WTC11 (cell line): ENCODE measurements at regions not wholly inside any gene's neighbourhood (a gene's known extent, or its start where the extent isn't known, plus 50 kb on each side); places are given as distances from the start of the nearest gene placed in this dataset.

Experiments
- ATAC-seq: fragments of 200-7000 bp; cut with Tn5 transposase; 2 replicates; pipeline ENCODE4 v1.10.0; 2021; ENCODE audit warnings: mild to moderate bottlenecking, moderate library complexity
- CTCF ChIA-PET: fragments of 300-600 bp; sonication (Branson Sonifier 250); formaldehyde crosslinking; loops from one replicate; lab custom pipeline; 2021; ENCODE audit warnings: antibody characterized with exemption; lab: Charles Lee
- POLR2A ChIA-PET: fragments of 350-600 bp; sonication (Branson Sonifier 250); formaldehyde crosslinking; loops from one replicate; lab custom pipeline; 2021; ENCODE audit warnings: antibody characterized with exemption; lab: Charles Lee
- DNase-seq: peaks from one replicate; pipeline ENCODE4 v3.0.0; 2021; ENCODE audit warnings: low spot score
- H3K27ac Mint-ChIP-seq: 2 replicates; pipeline ENCODE4 v1.8.0; 2021; ENCODE audit warnings: mixed read lengths
- H3K27me3 Mint-ChIP-seq: 2 replicates; pipeline ENCODE4 v1.8.0; 2021; ENCODE audit warnings: low read depth, mild to moderate bottlenecking, moderate library complexity, mixed read lengths
- H3K36me3 Mint-ChIP-seq: 2 replicates; pipeline ENCODE4 v1.8.0; 2021; ENCODE audit warnings: mixed read lengths
- H3K4me1 Mint-ChIP-seq: 2 replicates; pipeline ENCODE4 v1.8.0; 2022; ENCODE audit warnings: mixed read lengths
- H3K4me3 Mint-ChIP-seq: 2 replicates; pipeline ENCODE4 v1.8.0; 2021; ENCODE audit warnings: mild to moderate bottlenecking, moderate library complexity, mixed read lengths
- H3K9me3 Mint-ChIP-seq: 2 replicates; pipeline ENCODE4 v1.8.0; 2021; ENCODE audit warnings: mixed read lengths
- ELF4 ChIP-seq: sonication (generic); formaldehyde crosslinking; IDR thresholded peaks from 2 replicates; pipeline ENCODE4 v1.8.1; 2022; ENCODE audit warnings: low read depth, mild to moderate bottlenecking, moderate library complexity, missing genetic modification reagents
- FOXK1 ChIP-seq: sonication (generic); formaldehyde crosslinking; IDR thresholded peaks from 2 replicates; pipeline ENCODE4 v1.8.0; 2022; ENCODE audit warnings: mild to moderate bottlenecking, moderate library complexity, missing genetic modification reagents
- NFE2L1 ChIP-seq: sonication (generic); formaldehyde crosslinking; IDR thresholded peaks from 2 replicates; pipeline ENCODE4 v1.8.1; 2023; ENCODE audit warnings: missing genetic modification reagents
- SMAD3 ChIP-seq: sonication (generic); formaldehyde crosslinking; IDR thresholded peaks from 2 replicates; pipeline ENCODE4 v1.8.0; 2022; ENCODE audit warnings: missing genetic modification reagents, mild to moderate bottlenecking, borderline replicate concordance
- TCF7 ChIP-seq: sonication (generic); formaldehyde crosslinking; IDR thresholded peaks from 2 replicates; pipeline ENCODE4 v1.8.0; 2022; ENCODE audit warnings: mild to moderate bottlenecking, low read depth, missing genetic modification reagents, moderate library complexity
- TEAD1 ChIP-seq: sonication (generic); formaldehyde crosslinking; IDR thresholded peaks from 2 replicates; pipeline ENCODE4 v1.8.0; 2022; ENCODE audit warnings: mild to moderate bottlenecking, missing genetic modification reagents
- ZNF219 ChIP-seq: sonication (generic); formaldehyde crosslinking; IDR thresholded peaks from 2 replicates; pipeline ENCODE4 v1.8.0; 2023; ENCODE audit warnings: missing genetic modification reagents, mild to moderate bottlenecking, borderline replicate concordance
- ZNF263 ChIP-seq: sonication (generic); formaldehyde crosslinking; IDR thresholded peaks from 2 replicates; pipeline ENCODE4 v1.8.1; 2022; ENCODE audit warnings: low read depth, mild to moderate bottlenecking, moderate library complexity, missing genetic modification reagents
- ZNF396 ChIP-seq: fragments of 250-450 bp; sonication (Bioruptor Pico); IDR thresholded peaks from 2 replicates; pipeline ENCODE4 v1.8.0; 2021; ENCODE audit warnings: mild to moderate bottlenecking, moderate library complexity, borderline replicate concordance
- TF ChIP-seq, protein P1 (sequence below): sonication (generic); formaldehyde crosslinking; conservative IDR thresholded peaks from 2 replicates; pipeline ENCODE4 v1.8.1; 2022; ENCODE audit warnings: mild to moderate bottlenecking, missing genetic modification reagents
- TF ChIP-seq, protein P2 (sequence below): sonication (generic); formaldehyde crosslinking; IDR thresholded peaks from 2 replicates; pipeline ENCODE4 v1.8.1; 2022; ENCODE audit warnings: low read depth, mild to moderate bottlenecking, moderate library complexity, missing genetic modification reagents, borderline replicate concordance
- TF ChIP-seq, protein P3 (sequence below): sonication (generic); formaldehyde crosslinking; IDR thresholded peaks from 2 replicates; pipeline ENCODE4 v1.8.0; 2023; ENCODE audit warnings: mild to moderate bottlenecking, missing genetic modification reagents
- TF ChIP-seq, protein P4 (sequence below): sonication (generic); formaldehyde crosslinking; IDR thresholded peaks from 2 replicates; pipeline ENCODE4 v1.8.1; 2023; ENCODE audit warnings: mild to moderate bottlenecking, missing genetic modification reagents, moderate library complexity
- TF ChIP-seq, protein P5 (sequence below): sonication (generic); formaldehyde crosslinking; IDR thresholded peaks from 2 replicates; pipeline ENCODE4 v1.8.1; 2022; ENCODE audit warnings: mild to moderate bottlenecking, missing genetic modification reagents, moderate library complexity, borderline replicate concordance
- TF ChIP-seq, protein P6 (sequence below): fragments of 250-450 bp; sonication (Bioruptor Pico); IDR thresholded peaks from 2 replicates; pipeline ENCODE4 v1.9.0; 2021; ENCODE audit warnings: mild to moderate bottlenecking, borderline replicate concordance

DNA sequence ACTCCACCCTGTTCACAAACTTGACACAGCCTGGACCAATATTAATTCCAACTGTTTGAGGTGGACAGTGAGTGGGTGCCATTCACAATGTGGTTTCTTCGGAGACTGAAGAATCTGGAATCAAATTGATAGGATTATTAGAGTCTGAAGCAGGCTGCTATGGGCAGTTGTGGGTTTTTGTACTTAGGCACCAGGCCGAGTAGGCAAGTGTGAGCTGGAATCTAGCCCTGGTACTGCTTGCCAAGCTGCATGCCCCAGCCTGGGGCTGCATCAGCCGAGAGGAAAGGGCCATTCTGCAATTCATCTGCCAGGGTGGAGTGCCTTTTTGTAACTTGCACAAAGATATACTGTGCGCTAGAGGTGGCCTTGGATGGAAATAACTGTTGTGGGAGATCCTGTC is 654.7 kb upstream of the FANCL start:
- ChIA-PET CTCF (no interaction called here), POLR2A (no interaction called here)
- ATAC-seq (no peak), DNase-seq (no peak)
- no peak overlapping the region for H3K4me3 Mint-ChIP-seq
- no peaks in the 10 kb centered on the region for H3K4me1 Mint-ChIP-seq
- no peaks in the 10 kb centered on the region for H3K9me3 Mint-ChIP-seq
- H3K27me3 Mint-ChIP-seq = no peaks in the 10 kb centered on the region; the same call in 1 of the 2 replicates
- H3K27ac Mint-ChIP-seq = no peak overlapping the region
- TF ChIP-seq, protein P1, sequence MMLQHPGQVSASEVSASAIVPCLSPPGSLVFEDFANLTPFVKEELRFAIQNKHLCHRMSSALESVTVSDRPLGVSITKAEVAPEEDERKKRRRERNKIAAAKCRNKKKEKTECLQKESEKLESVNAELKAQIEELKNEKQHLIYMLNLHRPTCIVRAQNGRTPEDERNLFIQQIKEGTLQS (CRISPR knock-in tag) = no peak
- no peak for TF ChIP-seq ZNF263
- TF ChIP-seq, protein P2, sequence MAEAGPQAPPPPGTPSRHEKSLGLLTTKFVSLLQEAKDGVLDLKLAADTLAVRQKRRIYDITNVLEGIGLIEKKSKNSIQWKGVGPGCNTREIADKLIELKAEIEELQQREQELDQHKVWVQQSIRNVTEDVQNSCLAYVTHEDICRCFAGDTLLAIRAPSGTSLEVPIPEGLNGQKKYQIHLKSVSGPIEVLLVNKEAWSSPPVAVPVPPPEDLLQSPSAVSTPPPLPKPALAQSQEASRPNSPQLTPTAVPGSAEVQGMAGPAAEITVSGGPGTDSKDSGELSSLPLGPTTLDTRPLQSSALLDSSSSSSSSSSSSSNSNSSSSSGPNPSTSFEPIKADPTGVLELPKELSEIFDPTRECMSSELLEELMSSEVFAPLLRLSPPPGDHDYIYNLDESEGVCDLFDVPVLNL = no peak
- no peak for TF ChIP-seq TCF7
- TF ChIP-seq NFE2L1 (CRISPR knock-in tag) = no peak
- no peak for TF ChIP-seq ELF4 (CRISPR knock-in tag)
- no peak for TF ChIP-seq ZNF219 (CRISPR knock-in tag)
- TF ChIP-seq, protein P3, sequence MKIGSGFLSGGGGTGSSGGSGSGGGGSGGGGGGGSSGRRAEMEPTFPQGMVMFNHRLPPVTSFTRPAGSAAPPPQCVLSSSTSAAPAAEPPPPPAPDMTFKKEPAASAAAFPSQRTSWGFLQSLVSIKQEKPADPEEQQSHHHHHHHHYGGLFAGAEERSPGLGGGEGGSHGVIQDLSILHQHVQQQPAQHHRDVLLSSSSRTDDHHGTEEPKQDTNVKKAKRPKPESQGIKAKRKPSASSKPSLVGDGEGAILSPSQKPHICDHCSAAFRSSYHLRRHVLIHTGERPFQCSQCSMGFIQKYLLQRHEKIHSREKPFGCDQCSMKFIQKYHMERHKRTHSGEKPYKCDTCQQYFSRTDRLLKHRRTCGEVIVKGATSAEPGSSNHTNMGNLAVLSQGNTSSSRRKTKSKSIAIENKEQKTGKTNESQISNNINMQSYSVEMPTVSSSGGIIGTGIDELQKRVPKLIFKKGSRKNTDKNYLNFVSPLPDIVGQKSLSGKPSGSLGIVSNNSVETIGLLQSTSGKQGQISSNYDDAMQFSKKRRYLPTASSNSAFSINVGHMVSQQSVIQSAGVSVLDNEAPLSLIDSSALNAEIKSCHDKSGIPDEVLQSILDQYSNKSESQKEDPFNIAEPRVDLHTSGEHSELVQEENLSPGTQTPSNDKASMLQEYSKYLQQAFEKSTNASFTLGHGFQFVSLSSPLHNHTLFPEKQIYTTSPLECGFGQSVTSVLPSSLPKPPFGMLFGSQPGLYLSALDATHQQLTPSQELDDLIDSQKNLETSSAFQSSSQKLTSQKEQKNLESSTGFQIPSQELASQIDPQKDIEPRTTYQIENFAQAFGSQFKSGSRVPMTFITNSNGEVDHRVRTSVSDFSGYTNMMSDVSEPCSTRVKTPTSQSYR (CRISPR knock-in tag) = no peak
- TF ChIP-seq SMAD3 (CRISPR knock-in tag) = no peak
- no peak for TF ChIP-seq FOXK1 (CRISPR knock-in tag)
- TF ChIP-seq, protein P4, sequence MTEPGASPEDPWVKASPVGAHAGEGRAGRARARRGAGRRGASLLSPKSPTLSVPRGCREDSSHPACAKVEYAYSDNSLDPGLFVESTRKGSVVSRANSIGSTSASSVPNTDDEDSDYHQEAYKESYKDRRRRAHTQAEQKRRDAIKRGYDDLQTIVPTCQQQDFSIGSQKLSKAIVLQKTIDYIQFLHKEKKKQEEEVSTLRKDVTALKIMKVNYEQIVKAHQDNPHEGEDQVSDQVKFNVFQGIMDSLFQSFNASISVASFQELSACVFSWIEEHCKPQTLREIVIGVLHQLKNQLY (CRISPR knock-in tag) = no peak
- no peak for TF ChIP-seq ZNF396 (CRISPR knock-in tag)
- TF ChIP-seq, protein P5, sequence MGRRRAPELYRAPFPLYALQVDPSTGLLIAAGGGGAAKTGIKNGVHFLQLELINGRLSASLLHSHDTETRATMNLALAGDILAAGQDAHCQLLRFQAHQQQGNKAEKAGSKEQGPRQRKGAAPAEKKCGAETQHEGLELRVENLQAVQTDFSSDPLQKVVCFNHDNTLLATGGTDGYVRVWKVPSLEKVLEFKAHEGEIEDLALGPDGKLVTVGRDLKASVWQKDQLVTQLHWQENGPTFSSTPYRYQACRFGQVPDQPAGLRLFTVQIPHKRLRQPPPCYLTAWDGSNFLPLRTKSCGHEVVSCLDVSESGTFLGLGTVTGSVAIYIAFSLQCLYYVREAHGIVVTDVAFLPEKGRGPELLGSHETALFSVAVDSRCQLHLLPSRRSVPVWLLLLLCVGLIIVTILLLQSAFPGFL (CRISPR knock-in tag) = no peak
- no peak for TF ChIP-seq TEAD1 (CRISPR knock-in tag)
- TF ChIP-seq, protein P6, sequence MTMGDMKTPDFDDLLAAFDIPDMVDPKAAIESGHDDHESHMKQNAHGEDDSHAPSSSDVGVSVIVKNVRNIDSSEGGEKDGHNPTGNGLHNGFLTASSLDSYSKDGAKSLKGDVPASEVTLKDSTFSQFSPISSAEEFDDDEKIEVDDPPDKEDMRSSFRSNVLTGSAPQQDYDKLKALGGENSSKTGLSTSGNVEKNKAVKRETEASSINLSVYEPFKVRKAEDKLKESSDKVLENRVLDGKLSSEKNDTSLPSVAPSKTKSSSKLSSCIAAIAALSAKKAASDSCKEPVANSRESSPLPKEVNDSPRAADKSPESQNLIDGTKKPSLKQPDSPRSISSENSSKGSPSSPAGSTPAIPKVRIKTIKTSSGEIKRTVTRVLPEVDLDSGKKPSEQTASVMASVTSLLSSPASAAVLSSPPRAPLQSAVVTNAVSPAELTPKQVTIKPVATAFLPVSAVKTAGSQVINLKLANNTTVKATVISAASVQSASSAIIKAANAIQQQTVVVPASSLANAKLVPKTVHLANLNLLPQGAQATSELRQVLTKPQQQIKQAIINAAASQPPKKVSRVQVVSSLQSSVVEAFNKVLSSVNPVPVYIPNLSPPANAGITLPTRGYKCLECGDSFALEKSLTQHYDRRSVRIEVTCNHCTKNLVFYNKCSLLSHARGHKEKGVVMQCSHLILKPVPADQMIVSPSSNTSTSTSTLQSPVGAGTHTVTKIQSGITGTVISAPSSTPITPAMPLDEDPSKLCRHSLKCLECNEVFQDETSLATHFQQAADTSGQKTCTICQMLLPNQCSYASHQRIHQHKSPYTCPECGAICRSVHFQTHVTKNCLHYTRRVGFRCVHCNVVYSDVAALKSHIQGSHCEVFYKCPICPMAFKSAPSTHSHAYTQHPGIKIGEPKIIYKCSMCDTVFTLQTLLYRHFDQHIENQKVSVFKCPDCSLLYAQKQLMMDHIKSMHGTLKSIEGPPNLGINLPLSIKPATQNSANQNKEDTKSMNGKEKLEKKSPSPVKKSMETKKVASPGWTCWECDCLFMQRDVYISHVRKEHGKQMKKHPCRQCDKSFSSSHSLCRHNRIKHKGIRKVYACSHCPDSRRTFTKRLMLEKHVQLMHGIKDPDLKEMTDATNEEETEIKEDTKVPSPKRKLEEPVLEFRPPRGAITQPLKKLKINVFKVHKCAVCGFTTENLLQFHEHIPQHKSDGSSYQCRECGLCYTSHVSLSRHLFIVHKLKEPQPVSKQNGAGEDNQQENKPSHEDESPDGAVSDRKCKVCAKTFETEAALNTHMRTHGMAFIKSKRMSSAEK = no peak
- no peaks in the 10 kb centered on the region for H3K36me3 Mint-ChIP-seq
